Neural progenitor cell (in vitro differentiated cells): ENCODE measurements at regions not wholly inside any gene's neighbourhood (a gene's known extent, or its start where the extent isn't known, plus 50 kb on each side); places are given as distances from the start of the nearest gene placed in this dataset.

ENCODE experiments used
- DNase-seq: peaks from one replicate; pipeline ENCODE4 v3.0.0-alpha.2; 2016; ENCODE audit warnings: low spot score
- H2AFZ ChIP-seq: fragments of 200-600 bp; sonication (generic); replicated peaks from 2 replicates; pipeline ENCODE4 v1.6.1; 2016; ENCODE audit warnings: antibody characterized with exemption
- H3F3A ChIP-seq: fragments of 200-600 bp; sonication (generic); 2 replicates; pipeline ENCODE4 v1.6.1; 2016; ENCODE audit warnings: antibody characterized with exemption, low read depth
- H3K27ac ChIP-seq: fragments of 200-600 bp; sonication (generic); 2 replicates; pipeline ENCODE4 v1.5.1; 2016; ENCODE audit warnings: mild to moderate bottlenecking
- H3K27me3 ChIP-seq: fragments of 200-600 bp; sonication (generic); 2 replicates; pipeline ENCODE4 v1.6.1; 2016; ENCODE audit warnings: mild to moderate bottlenecking, moderate library complexity
- H3K36me3 ChIP-seq: fragments of 200-600 bp; sonication (generic); 2 replicates; pipeline ENCODE4 v1.5.1; 2016
- H3K4me1 ChIP-seq: fragments of 200-600 bp; sonication (generic); 2 replicates; pipeline ENCODE4 v1.6.1; 2016; ENCODE audit warnings: mixed run types
- H3K4me2 ChIP-seq: fragments of 200-600 bp; sonication (generic); 2 replicates; pipeline ENCODE4 v1.6.1; 2016
- H3K4me3 ChIP-seq: fragments of 200-600 bp; sonication (generic); 2 replicates; pipeline ENCODE4 v1.5.1; 2016
- H3K79me2 ChIP-seq: fragments of 200-600 bp; sonication (generic); 2 replicates; pipeline ENCODE4 v1.6.1; 2016; ENCODE audit warnings: low read depth
- H3K9ac ChIP-seq: fragments of 200-600 bp; sonication (generic); 2 replicates; pipeline ENCODE4 v1.6.1; 2016
- H3K9me3 ChIP-seq: fragments of 200-600 bp; sonication (generic); 2 replicates; pipeline ENCODE4 v1.5.1; 2016; ENCODE audit warnings: low read depth
- H4K20me1 ChIP-seq: fragments of 200-600 bp; sonication (generic); 2 replicates; pipeline ENCODE4 v1.6.1; 2016; ENCODE audit warnings: low read depth
- H3K27ac Mint-ChIP-seq: 3 replicates; pipeline ENCODE4 v1.8.0; 2021; ENCODE audit warnings: mixed read lengths
- H3K27me3 Mint-ChIP-seq: 2 replicates; pipeline ENCODE4 v1.8.0; 2022; ENCODE audit warnings: low read depth, mild to moderate bottlenecking, inconsistent platforms, moderate library complexity, mixed read lengths; ENCODE audit not compliant: insufficient read depth
- H3K36me3 Mint-ChIP-seq: 3 replicates; pipeline ENCODE4 v1.8.0; 2021; ENCODE audit warnings: mixed read lengths
- H3K4me1 Mint-ChIP-seq: 3 replicates; pipeline ENCODE4 v1.8.0; 2021; ENCODE audit warnings: mixed read lengths
- H3K4me3 Mint-ChIP-seq: 3 replicates; pipeline ENCODE4 v1.8.0; 2021; ENCODE audit warnings: mild to moderate bottlenecking, moderate library complexity, mixed read lengths
- H3K9me3 Mint-ChIP-seq: 3 replicates; pipeline ENCODE4 v1.8.0; 2020; ENCODE audit warnings: mixed read lengths
- EZH2 ChIP-seq: fragments of 200-600 bp; sonication (generic); IDR thresholded peaks from 2 replicates; pipeline ENCODE4 v1.6.1; 2017; ENCODE audit warnings: antibody characterized with exemption, mild to moderate bottlenecking, moderate library complexity
- EZH2phosphoT487 ChIP-seq: fragments of 200-600 bp; sonication (generic); IDR thresholded peaks from 2 replicates; pipeline ENCODE4 v1.6.1; 2017; ENCODE audit warnings: antibody characterized with exemption
- TF ChIP-seq, protein P1 (sequence below): fragments of 200-600 bp; sonication (generic); IDR thresholded peaks from 2 replicates; pipeline ENCODE4 v1.5.1; 2017; ENCODE audit warnings: antibody characterized with exemption, mild to moderate bottlenecking

DNA sequence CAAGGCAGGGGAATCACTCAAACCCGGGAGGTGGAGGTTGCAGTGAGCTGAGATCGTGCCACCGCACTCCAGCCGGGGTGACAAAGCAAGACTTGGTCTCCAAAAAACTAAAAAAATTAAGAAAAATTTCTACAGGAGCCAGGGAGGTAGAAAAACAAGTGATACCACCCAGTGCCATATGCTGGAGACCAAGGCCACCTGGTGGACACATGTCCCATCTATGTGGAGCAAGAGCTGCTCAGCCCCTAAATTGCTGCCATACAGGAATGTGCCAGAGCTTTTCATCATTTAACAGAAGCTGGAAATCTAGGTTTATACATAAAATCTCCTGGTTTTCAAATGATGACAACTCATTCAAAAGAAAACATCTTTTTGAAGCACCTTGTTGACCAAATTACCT, 61.4 kb upstream of the ELK3 start:
- Histone ChIP-seq H3K36me3 (no peaks in the 10 kb centered on the region), H3K79me2 (no peaks in the 10 kb centered on the region), H3K27ac (no peak overlapping the region), H3K4me1 (no peaks in the 10 kb centered on the region), H2AFZ (no peak overlapping the region), H3F3A (no peaks in the 10 kb centered on the region), H3K4me2 (no peak overlapping the region), H3K9ac (no peak overlapping the region), H3K27me3 (no peaks in the 10 kb centered on the region), H4K20me1 (no peaks in the 10 kb centered on the region), H3K4me3 (no peak overlapping the region), H3K9me3 (no peaks in the 10 kb centered on the region)
- Mint-ChIP-seq H3K4me1 (peaks cover 2% of the 10 kb centered on the region), H3K4me3 (no peak overlapping the region), H3K36me3 (no peaks in the 10 kb centered on the region), H3K27me3 (peaks cover 2% of the 10 kb centered on the region), H3K9me3 (no peaks in the 10 kb centered on the region), H3K27ac (no peak overlapping the region)
- no peak for DNase-seq
- TF ChIP-seq EZH2phosphoT487 = no peak
- TF ChIP-seq, protein P1, sequence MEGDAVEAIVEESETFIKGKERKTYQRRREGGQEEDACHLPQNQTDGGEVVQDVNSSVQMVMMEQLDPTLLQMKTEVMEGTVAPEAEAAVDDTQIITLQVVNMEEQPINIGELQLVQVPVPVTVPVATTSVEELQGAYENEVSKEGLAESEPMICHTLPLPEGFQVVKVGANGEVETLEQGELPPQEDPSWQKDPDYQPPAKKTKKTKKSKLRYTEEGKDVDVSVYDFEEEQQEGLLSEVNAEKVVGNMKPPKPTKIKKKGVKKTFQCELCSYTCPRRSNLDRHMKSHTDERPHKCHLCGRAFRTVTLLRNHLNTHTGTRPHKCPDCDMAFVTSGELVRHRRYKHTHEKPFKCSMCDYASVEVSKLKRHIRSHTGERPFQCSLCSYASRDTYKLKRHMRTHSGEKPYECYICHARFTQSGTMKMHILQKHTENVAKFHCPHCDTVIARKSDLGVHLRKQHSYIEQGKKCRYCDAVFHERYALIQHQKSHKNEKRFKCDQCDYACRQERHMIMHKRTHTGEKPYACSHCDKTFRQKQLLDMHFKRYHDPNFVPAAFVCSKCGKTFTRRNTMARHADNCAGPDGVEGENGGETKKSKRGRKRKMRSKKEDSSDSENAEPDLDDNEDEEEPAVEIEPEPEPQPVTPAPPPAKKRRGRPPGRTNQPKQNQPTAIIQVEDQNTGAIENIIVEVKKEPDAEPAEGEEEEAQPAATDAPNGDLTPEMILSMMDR = peak; percentile 25
- no peak for TF ChIP-seq EZH2

DNA sequence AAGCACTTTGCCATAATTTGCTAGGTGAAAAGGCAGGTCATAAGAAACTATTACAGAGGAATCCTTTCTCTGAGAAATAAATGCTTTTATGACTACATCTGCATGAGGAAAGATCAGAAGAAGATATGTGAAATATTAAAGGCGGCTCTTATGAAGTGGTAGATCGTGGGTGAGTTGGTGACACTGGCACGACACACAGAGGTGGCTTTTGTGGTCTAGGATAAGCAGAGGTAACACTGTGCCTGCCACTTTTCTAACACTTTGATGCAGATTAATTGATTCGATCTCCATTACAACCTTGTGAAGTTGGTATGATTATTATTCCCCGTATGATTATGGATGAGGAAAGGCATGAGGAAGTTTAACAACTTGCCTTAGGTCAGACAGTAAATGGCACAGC, 60.0 kb upstream of the ELK3 start:
- H3K27ac ChIP-seq = no peak overlapping the region
- peaks cover 5% of the 10 kb centered on the region for H3K27me3 Mint-ChIP-seq
- no peak for TF ChIP-seq EZH2
- TF ChIP-seq EZH2phosphoT487 = no peak
- TF ChIP-seq, protein P1 = no peak
- H3K4me2 ChIP-seq = no peak overlapping the region
- no peaks in the 10 kb centered on the region for H3K36me3 Mint-ChIP-seq
- H3K27me3 ChIP-seq = no peaks in the 10 kb centered on the region
- H3K36me3 ChIP-seq = no peaks in the 10 kb centered on the region
- no peaks in the 10 kb centered on the region for H3F3A ChIP-seq
- H3K4me3 Mint-ChIP-seq = no peak overlapping the region
- H3K9ac ChIP-seq = no peak overlapping the region
- no peaks in the 10 kb centered on the region for H3K4me1 ChIP-seq
- H3K9me3 Mint-ChIP-seq = peaks cover 4% of the 10 kb centered on the region
- H2AFZ ChIP-seq = no peak overlapping the region
- no peaks in the 10 kb centered on the region for H4K20me1 ChIP-seq
- no peaks in the 10 kb centered on the region for H3K9me3 ChIP-seq
- no peak overlapping the region for H3K27ac Mint-ChIP-seq
- no peaks in the 10 kb centered on the region for H3K79me2 ChIP-seq
- DNase-seq = no peak
- no peak overlapping the region for H3K4me3 ChIP-seq
- peaks cover 2% of the 10 kb centered on the region for H3K4me1 Mint-ChIP-seq

DNA sequence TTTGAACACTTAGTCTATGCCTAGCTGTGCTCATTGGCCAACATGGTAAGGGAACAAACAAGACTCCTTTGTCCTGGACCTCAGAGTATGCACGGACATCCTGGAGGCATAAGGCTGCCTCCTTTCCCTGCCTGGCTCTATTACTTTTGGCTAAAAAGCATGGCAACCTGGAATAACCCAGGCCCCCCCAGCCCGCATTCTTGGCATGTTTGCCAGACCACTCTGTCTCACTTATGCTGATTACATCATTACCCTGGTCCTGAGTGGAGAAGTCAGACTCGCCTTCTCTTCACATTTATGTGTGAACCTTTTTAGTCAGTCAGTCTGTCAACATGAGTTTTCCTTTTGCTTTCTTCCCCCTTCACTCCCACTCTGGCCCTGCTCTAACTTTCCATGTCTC, 58.0 kb upstream of the ELK3 start:
- no peak overlapping the region for H3K27ac Mint-ChIP-seq
- no peak overlapping the region for H2AFZ ChIP-seq
- no peaks in the 10 kb centered on the region for H3F3A ChIP-seq
- peaks cover 8% of the 10 kb centered on the region for H3K9me3 Mint-ChIP-seq
- no peaks in the 10 kb centered on the region for H3K79me2 ChIP-seq
- no peak overlapping the region for H3K4me3 Mint-ChIP-seq
- no peak overlapping the region for H3K4me3 ChIP-seq
- no peak overlapping the region for H3K27ac ChIP-seq
- H3K4me1 ChIP-seq = no peaks in the 10 kb centered on the region
- no peaks in the 10 kb centered on the region for H3K27me3 ChIP-seq
- no peaks in the 10 kb centered on the region for H4K20me1 ChIP-seq
- TF ChIP-seq EZH2 (no peak), EZH2phosphoT487 (no peak)
- TF ChIP-seq, protein P1 = no peak
- peaks cover 2% of the 10 kb centered on the region for H3K4me1 Mint-ChIP-seq
- no peaks in the 10 kb centered on the region for H3K36me3 ChIP-seq
- no peak overlapping the region for H3K4me2 ChIP-seq
- H3K27me3 Mint-ChIP-seq = peaks cover 5% of the 10 kb centered on the region
- no peaks in the 10 kb centered on the region for H3K9me3 ChIP-seq
- DNase-seq = no peak
- no peak overlapping the region for H3K9ac ChIP-seq
- H3K36me3 Mint-ChIP-seq = no peaks in the 10 kb centered on the region
